ENCODE measurements at regions not wholly inside any gene's neighbourhood (a gene's known extent, or its start where the extent isn't known, plus 50 kb on each side); places are given as distances from the start of the nearest gene placed in this dataset.

GRCh38 chr17:68101075-68101986 is 65.8 kb downstream of the KPNA2 start:
- H3K4me2 ChIP-seq (ENCODE audit: insufficient read depth, low read length): peak overlapping the region; percentile 77
- peaks cover 6% of the 10 kb centered on the region; the same call in 1 of the 2 replicates for H3K36me3 ChIP-seq (ENCODE audit: insufficient read depth, low read length)
- peak overlapping the region; percentile 93 for H3K9ac ChIP-seq (ENCODE audit: low read depth, low read length)
- peaks cover 30% of the 10 kb centered on the region for H3K4me1 ChIP-seq (ENCODE audit: insufficient read depth, low read length)
- peaks cover 50% of the 10 kb centered on the region for H3K79me2 ChIP-seq (ENCODE audit: insufficient read depth, low read length)
- H3K9me3 ChIP-seq (ENCODE audit: insufficient read depth, low read length, severe bottlenecking): no peaks in the 10 kb centered on the region
- peak overlapping the region; percentile 94 to 98 for H3K4me3 ChIP-seq (ENCODE audit: low read depth in 1 of 2, low read length in 2 of 2)
- TF ChIP-seq CTCF (IDR thresholded peaks at IDR 0.05; ENCODE audit: borderline replicate concordance, extremely low read depth, low read length, poor library complexity, severe bottlenecking) (no peak), EZH2 (IDR thresholded peaks at IDR 0.05; ENCODE audit: borderline replicate concordance, low read depth, low read length, severe bottlenecking) (no peak)
- H3K27ac ChIP-seq (ENCODE audit: low read length): peak overlapping the region; percentile 92
- DNase-seq: peak; percentile 78
- H4K20me1 ChIP-seq (ENCODE audit: insufficient read depth, low read length): no peaks in the 10 kb centered on the region; the same call in 1 of the 2 replicates
- peak; percentile 81 for ATAC-seq (ENCODE audit: insufficient read depth, low read depth)
- H2AFZ ChIP-seq (ENCODE audit: low read depth, low read length): peak overlapping the region; percentile 99
- H3K27me3 ChIP-seq (ENCODE audit: insufficient read depth, low read length, poor library complexity): no peaks in the 10 kb centered on the region

GRCh38 chr17:68101987-68102314 is 66.4 kb downstream of the KPNA2 start:
- peaks cover 57% of the 10 kb centered on the region for H3K79me2 ChIP-seq (ENCODE audit: insufficient read depth, low read length)
- H3K9me3 ChIP-seq (ENCODE audit: insufficient read depth, low read length, severe bottlenecking): no peaks in the 10 kb centered on the region
- peak overlapping the region; percentile 77 for H3K4me2 ChIP-seq (ENCODE audit: insufficient read depth, low read length)
- H3K4me3 ChIP-seq (ENCODE audit: low read depth in 1 of 2, low read length in 2 of 2): peak overlapping the region; percentile 94 to 98
- peak overlapping the region; percentile 92 for H3K27ac ChIP-seq (ENCODE audit: low read length)
- TF ChIP-seq EZH2 (IDR thresholded peaks at IDR 0.05; ENCODE audit: borderline replicate concordance, low read depth, low read length, severe bottlenecking) (no peak), CTCF (IDR thresholded peaks at IDR 0.05; ENCODE audit: borderline replicate concordance, extremely low read depth, low read length, poor library complexity, severe bottlenecking) (no peak)
- no peak for DNase-seq
- H3K36me3 ChIP-seq (ENCODE audit: insufficient read depth, low read length): peaks cover 11% of the 10 kb centered on the region; the same call in 1 of the 2 replicates
- peaks cover 30% of the 10 kb centered on the region for H3K4me1 ChIP-seq (ENCODE audit: insufficient read depth, low read length)
- H3K9ac ChIP-seq (ENCODE audit: low read depth, low read length): peak overlapping the region; percentile 93
- H3K27me3 ChIP-seq (ENCODE audit: insufficient read depth, low read length, poor library complexity): no peaks in the 10 kb centered on the region
- peak overlapping the region; percentile 99 for H2AFZ ChIP-seq (ENCODE audit: low read depth, low read length)
- H4K20me1 ChIP-seq (ENCODE audit: insufficient read depth, low read length): no peaks in the 10 kb centered on the region; the same call in 1 of the 2 replicates
- peak; percentile 15; the same call in 1 of the 3 replicates for ATAC-seq (ENCODE audit: insufficient read depth, low read depth)

GRCh38 chr17:68102318-68102758 is 66.8 kb downstream of the KPNA2 start:
- H3K79me2 ChIP-seq (ENCODE audit: insufficient read depth, low read length): peaks cover 60% of the 10 kb centered on the region

More at GRCh38 chr17:68102318-68102758, 66.8 kb downstream of the KPNA2 start:
- Histone ChIP-seq H4K20me1 (ENCODE audit: insufficient read depth, low read length) (no peaks in the 10 kb centered on the region; the same call in 1 of the 2 replicates), H3K9ac (ENCODE audit: low read depth, low read length) (peak overlapping the region; percentile 93), H3K4me1 (ENCODE audit: insufficient read depth, low read length) (peaks cover 30% of the 10 kb centered on the region), H3K36me3 (ENCODE audit: insufficient read depth, low read length) (peaks cover 15% of the 10 kb centered on the region; the same call in 1 of the 2 replicates), H3K9me3 (ENCODE audit: insufficient read depth, low read length, severe bottlenecking) (no peaks in the 10 kb centered on the region), H3K4me2 (ENCODE audit: insufficient read depth, low read length) (peak overlapping the region; percentile 77), H3K27me3 (ENCODE audit: insufficient read depth, low read length, poor library complexity) (no peaks in the 10 kb centered on the region), H3K4me3 (ENCODE audit: low read depth in 1 of 2, low read length in 2 of 2) (peak overlapping the region; percentile 94 to 98; a peak in 3 of 4 replicates), H2AFZ (ENCODE audit: low read depth, low read length) (peak overlapping the region; percentile 99), H3K27ac (ENCODE audit: low read length) (peak overlapping the region; percentile 92; the same call in 1 of the 2 replicates)
- TF ChIP-seq EZH2 (IDR thresholded peaks at IDR 0.05; ENCODE audit: borderline replicate concordance, low read depth, low read length, severe bottlenecking) (no peak), CTCF (IDR thresholded peaks at IDR 0.05; ENCODE audit: borderline replicate concordance, extremely low read depth, low read length, poor library complexity, severe bottlenecking) (no peak)
- ATAC-seq (ENCODE audit: insufficient read depth, low read depth) (peak; percentile 48), DNase-seq (peak; percentile 32)

Measured in DND-41 (cell line).